ENCODE measurements at regions not wholly inside any gene's neighbourhood (a gene's known extent, or its start where the extent isn't known, plus 50 kb on each side); places are given as distances from the start of the nearest gene placed in this dataset.
"Not testable (repeated sequence)": the region's sequence is repeated elsewhere in the genome, so short reads cannot be mapped to it uniquely, and the experiment has no call there.

DNA sequence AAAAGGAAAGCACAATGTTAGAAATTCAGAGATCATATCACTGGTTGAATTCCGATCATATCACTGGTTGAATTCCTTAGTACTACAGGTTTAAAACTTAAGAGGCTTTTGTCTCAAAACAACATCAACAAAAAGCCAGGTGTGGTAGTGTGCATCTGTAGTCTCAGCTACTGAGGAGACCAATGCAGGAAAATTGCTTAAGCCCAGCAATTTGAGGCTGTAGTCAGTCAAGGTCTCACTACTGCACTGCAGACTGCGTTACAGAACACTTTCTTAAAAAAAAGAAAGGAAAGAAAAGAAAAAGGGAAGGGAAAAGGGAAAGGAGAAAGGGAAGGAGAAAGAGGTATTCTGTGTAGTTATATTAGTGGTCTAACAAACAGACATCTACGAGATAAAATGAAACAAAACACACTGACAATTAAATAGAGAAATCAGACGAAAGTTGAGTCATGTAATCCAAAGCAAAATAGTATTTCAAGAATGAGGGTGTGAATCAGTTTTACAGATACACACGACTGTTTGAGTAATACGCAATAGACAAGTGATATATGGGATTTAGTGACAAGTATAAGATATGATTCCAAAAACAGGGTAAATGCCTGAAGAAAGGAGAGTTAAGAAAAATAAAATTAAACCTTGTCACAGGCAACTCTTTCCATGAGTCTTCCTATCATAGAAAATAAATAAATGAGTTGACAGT, 113.9 kb downstream of the CDY2B start:
- TF ChIP-seq, protein P1, sequence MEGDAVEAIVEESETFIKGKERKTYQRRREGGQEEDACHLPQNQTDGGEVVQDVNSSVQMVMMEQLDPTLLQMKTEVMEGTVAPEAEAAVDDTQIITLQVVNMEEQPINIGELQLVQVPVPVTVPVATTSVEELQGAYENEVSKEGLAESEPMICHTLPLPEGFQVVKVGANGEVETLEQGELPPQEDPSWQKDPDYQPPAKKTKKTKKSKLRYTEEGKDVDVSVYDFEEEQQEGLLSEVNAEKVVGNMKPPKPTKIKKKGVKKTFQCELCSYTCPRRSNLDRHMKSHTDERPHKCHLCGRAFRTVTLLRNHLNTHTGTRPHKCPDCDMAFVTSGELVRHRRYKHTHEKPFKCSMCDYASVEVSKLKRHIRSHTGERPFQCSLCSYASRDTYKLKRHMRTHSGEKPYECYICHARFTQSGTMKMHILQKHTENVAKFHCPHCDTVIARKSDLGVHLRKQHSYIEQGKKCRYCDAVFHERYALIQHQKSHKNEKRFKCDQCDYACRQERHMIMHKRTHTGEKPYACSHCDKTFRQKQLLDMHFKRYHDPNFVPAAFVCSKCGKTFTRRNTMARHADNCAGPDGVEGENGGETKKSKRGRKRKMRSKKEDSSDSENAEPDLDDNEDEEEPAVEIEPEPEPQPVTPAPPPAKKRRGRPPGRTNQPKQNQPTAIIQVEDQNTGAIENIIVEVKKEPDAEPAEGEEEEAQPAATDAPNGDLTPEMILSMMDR (IDR thresholded peaks at IDR 0.05 in 8 of 11, conservative IDR thresholded peaks at IDR 0.05 in 3 of 11) = not testable (repeated sequence)
- TF ChIP-seq POLR2AphosphoS5 (IDR thresholded peaks at IDR 0.05) = not testable (repeated sequence)
